HG02588 (cell line): ENCODE measurements at regions not wholly inside any gene's neighbourhood (a gene's known extent, or its start where the extent isn't known, plus 50 kb on each side); places are given as distances from the start of the nearest gene placed in this dataset.
"Not testable (repeated sequence)": the region's sequence is repeated elsewhere in the genome, so short reads cannot be mapped to it uniquely, and the experiment has no call there.

Source experiments
- ATAC-seq: cut with Tn5 transposase; IDR thresholded peaks from one replicate; pipeline ENCODE4 v1.9.1; 2021; ENCODE audit warnings: mild to moderate bottlenecking, moderate library complexity; ENCODE audit not compliant: unreplicated experiment

DNA sequence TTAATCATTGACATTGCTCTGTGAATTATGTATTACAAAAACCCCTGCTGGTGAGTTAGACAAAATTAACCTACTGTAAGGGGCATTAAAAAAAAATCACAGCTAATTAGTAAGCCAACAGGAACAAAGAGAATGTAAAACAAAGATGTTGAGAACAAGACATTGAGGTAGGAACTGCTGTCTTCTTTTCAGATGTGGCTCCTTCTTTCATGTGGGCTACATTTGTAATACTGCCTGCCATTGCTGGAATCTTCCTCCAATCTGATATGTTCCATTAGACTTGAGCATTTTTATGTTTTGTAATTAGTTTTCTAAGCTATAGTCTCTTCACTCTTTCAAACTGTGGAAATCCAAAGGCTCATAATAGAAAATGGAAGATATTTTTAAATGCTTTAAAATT is 353.0 kb downstream of the ADGRL2 start:
- no peak for ATAC-seq

DNA sequence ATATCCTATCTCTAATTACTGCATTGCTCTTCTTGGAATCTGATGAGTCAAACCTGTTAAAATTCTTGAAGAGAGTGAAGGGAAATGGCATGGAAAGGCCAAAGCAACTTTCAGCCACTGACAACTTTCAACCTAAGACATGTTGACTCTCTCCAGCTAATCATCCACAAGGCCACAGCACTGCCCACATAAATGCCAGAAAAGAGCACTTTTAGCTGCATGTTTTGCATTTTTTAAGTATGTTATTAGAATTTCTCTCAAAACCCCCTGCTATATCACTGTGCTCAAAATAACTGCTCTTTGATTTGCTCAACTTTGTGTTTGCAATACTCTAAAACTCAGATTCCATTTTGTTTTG is 352.5 kb downstream of the ADGRL2 start:
- peak; percentile 65 for ATAC-seq

DNA sequence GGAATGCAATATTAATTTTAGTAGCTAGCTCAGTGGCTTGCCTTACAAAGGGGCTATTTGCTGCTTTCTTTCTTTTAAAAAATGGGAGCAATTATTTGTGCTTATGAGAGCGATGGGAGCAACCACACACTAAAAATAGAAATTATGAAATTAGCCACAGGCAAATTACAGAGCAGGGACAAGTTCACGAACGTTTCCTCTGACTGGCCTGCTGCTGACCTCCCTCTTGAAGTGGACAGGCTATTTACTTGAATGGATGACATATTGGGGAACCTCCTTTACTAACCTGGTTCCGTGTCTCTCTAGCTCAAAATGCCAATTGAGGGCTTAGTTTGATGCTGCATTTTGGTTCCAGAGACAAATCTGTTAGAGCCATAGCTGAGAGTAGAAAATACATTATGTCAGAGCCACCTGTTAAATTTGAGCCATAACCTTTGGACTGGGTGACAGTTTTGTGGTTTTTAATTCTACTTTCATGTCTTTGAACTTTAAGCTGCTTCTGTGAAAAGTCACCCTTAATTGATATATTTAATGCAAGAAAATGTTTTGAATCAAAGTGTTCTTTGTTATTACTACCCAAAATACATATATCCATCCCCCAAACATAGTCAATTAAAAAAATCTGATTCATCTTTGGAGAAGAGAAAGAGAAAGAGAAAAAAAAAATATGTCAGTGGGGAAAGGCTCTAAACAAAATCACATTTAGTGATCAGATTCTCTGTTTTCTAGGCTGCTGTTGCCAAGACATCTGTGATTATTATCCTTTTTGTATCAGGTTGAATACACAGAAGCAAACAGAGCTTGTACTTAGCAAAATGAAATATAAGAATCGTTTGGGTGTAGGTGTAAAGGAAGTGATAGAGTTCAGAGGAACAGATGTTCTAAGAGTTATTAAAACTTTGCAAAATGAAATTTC is 351.9 kb downstream of the ADGRL2 start:
- ATAC-seq: peak; percentile 76

DNA sequence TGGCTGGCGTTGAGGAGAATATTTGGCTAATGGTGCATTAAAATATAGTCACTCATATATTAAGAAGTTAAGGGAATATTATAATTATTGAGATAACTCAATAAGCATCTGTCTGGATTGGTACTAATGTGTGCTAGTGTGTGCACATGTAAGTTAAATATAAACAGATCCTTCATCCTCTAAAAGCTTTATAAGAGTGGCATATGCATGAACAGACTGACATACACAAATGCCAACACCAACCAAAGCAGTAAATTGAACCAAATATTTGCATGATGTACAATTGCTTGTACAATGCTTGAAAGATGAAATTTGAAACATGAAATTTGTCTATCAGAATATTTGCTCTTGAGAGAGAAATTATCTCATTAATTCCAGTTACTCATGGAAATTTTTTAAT is 344.9 kb downstream of the ADGRL2 start:
- ATAC-seq: no peak

DNA sequence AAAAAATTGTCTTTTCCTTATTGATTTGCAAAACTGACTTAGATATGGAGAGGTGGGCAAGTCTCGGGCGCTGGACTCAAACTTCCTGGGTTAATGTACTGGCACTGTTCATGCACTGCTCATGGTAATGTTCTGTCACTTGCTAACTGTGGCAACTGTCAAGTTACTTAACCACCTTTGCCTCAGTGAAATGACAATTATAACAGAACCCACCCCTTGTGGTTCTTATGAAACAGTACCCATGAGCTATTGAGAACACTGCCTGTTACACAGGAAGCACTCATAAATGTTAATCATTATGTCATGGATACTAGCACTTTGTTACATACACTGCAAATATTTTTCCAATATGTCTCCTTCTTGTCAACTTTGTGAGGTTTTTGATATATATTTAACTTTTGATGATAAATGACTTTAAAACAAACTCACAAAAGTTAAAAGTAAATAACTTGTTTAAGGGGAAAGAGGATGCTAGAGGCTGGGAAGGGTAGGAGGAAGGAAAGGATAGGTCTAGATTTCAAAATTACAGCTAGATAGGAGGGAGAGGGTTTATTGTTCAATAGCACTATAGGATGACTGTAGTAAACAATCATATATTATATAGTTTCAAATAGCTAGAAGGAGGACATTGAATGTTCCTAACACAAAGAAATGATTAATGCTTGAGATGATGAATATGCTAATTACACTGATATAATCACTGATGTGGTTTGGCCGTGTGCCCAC is 342.5 kb downstream of the ADGRL2 start:
- no peak for ATAC-seq

DNA sequence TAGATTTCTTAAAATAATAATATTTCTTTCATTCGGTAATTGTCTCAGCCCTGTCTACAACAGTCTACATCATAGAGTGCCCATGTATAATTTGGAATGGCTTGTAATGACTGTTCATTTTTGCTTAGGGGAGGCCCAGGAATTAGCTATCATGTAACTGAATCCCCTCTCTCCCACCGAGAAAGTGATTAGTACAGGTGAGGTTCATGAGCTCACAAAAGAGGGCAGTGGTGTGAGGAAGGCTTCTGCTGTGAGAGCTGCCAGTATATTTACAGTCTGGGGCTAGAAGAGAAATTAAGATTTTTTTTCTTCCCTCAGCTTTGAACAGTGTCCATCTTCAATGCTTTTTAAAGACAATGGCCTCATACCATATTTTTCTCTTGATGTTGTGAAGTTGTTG is 340.7 kb downstream of the ADGRL2 start:
- ATAC-seq: no peak

DNA sequence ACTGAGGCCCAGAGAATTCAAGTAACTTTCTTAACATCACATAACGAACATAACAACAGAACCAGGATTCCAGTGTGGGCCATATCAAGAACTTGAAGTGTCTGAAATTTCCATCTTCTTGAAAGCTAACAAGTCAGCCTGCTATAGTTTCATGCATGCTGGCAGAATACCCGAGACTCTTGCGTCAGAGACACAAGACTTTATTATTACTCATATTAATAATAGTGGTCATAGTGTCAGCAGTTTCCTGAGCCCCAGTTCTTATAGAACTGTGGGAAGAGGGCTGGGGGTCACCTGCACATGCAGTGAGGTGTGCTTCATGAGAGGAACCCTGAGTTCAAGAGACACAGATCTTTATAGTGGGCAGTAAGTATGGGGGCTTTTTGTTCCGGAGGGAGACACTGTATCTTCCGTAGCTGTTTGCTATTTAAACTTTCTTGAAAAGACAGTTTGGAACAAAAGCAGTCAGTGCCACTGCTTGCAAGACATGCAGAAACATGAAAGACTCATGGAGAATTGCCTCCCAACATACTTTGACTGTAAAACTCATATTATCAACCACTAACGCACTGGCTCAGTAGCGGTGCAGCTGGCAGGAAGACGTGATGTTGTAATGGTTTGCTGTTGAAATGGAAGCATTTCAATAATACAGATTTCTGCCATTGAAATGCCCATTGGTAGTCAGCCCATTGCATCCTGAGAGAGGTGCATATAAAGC is 339.2 kb downstream of the ADGRL2 start:
- ATAC-seq: no peak

DNA sequence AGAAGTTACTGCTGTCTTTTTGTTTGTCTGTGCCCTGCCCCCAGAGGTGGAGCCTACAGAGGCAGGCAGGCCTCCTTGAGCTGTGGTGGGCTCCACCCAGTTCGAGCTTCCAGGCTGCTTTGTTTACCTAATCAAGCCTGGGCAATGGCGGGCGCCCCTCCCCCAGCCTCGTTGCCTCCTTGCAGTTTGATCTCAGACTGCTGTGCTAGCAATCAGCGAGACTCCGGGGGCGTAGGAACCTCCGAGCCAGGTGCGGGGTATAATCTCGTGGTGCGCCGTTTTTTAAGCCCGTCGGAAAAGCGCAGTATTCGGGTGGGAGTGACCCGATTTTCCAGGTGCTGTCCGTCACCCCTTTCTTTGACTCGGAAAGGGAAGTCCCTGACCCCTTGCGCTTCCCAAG is 335.6 kb downstream of the ADGRL2 start:
- not testable (repeated sequence) for ATAC-seq

DNA sequence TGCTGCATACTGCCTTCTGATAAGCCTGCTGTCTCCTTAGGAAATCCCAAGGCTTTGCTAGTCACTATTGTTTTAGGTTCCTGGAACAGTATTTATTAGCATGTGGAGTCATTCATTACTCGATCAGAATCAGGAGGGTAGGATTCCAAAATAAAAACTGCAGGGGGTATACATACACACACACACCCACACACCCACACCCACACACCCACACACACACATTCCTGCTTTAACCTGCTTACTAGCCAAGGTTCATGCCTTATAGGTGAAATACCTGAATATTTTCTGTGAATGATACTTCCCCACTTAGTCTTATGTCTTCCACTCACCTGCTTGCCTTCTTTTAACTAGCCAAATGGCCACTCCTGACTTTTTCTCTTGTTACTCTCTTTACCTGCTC is 325.1 kb downstream of the ADGRL2 start:
- ATAC-seq: no peak

DNA sequence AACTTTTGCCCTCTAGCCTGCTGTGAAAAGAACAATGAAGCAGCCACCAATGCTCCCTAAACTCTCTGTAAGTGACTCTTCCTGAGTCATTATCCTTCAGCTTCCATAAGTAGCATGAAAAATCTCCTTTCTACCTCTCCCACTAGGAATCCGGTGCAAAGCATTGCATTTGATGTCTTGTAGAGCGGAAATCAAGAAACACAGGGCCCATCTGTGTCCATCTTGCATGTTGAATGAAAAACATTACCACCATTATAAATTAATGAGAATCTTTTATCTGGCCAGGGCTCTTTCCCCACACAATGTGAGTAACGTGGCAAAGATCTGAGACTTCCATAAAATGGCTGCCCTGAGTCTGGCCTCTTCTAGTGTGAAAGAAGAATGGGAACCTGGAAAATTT is 324.4 kb downstream of the ADGRL2 start:
- ATAC-seq: no peak

DNA sequence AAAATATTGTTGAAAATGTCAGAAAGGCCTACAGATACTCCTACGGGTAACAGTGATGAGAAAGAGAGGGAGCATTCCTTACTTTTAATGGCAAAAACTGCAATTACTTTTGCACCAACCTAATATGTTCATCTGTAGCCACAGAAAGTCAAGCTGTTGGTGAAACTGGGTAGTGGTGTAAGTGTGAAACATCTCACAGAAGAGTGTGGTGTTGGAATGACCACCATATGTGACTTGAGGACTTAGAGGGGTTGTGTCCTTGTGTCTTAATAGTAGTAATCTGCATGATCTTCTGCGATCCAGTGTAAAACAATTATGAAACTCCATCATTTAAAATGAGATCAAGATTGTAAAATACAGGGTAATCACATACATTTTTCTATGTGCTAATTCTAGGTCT is 320.7 kb downstream of the ADGRL2 start:
- ATAC-seq: no peak

DNA sequence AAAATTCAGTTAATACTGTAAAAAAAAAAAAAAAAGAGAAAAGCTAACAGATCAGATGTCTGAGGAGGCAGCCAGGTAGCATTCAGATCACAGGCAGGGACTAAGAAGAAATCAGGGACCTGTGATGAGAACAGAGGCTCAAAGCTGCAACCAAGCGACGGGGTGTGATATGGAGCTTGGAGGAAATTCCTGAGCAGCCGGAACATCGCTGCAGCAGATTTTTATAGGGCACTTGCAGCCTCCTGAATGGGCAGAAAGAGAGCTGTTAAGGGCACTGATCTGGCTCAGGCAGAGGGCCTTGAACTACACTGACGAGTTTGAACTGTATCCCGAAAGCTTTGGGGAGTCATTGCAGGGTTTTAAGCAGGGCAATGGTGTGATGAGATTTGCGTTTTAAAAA is 315.4 kb downstream of the ADGRL2 start:
- ATAC-seq: no peak

DNA sequence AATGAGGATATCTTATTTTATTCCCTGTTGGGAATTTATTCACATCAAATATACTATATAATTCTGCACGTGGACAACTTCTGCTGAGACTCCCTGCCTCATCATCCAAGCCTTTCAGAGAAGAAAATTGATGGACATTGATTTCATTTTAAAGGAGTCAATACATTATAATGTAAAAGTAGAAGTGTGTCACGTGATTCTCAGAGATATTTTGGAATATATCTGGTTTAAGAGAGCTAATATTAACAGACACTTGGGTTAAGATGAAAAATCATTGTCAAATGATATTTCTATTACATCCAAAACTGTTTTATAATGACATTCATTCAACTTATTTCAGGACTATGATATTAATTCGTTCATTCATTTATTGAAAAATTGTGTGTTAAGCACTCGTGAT is 314.2 kb downstream of the ADGRL2 start:
- no peak for ATAC-seq

DNA sequence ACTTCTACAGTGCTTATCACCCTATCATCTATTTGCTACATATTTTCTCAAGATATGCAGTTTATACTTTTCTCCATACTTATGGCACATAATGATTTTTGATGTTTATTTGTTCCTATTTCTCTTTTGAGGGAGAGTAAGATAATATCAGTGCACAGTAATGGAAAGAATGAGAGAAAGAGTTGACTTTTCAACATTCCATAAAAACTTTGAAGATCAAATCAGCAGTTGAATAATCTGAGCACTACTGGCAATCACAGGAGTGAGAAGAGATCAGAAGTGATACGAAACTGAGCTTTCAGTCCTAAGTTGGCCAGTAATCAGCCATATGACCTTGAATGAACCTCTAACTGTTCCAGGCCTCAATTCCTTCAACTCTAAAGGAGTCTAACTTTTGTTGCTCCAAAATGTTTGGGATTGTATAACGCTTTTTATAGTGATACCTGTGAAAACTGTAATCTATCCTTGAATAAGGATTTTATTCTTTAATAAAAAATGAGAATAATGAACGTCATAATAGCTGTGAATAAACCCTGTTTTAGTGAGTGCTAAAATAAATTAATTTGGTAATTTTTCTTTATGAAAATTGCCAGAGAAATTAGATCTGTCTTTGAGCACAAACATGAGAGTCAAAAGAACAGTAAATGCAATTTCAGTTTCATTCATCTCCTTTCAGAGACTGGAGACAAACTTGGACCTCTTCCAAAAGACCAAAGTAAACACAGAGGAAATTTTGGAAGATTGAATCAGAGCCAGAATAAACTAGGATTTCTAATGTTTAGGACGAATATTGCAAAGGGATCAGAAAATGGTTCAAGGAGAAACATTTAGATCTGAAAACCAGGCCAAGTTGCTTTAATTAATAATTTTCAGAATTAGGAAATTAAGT is 309.9 kb downstream of the ADGRL2 start:
- peak; percentile 45 for ATAC-seq

DNA sequence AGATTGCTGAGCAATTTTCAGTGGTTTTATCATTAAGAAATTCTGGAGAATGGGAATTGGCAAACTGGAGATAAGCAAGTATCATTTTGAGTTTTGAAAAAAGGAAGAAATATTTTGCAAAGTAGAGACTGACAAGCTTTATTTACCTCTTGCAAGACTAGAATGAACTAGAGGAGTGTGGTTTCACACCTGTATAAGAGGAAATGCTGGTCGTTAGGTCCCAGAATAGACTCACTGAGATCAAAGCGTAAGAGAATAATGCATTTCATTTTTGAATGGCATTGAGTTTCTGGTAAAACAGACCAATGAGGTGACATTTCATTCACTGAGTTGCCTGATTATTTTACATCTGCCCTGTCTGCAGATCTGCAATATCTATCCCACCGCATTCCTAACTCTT is 308.1 kb downstream of the ADGRL2 start:
- peak; percentile 89 for ATAC-seq

DNA sequence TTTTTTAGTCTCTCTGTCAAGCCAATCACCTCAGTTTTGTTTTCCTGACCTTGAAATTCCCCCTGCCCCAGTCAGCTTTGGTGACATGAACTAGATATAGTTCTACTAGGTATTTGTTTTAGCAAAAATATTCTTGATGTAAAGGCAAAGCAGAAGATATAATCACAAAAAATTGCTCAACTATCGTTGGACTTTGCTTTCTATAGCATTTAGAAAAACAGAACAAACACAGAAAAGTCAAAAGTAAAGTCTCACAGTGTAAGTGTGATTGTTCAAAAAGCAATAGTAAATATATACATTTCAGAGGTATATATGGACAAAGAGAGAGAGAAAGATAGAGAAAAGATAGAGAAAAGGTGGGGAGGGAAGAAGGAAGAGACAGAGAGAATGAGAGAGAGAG is 305.9 kb downstream of the ADGRL2 start:
- ATAC-seq: no peak

DNA sequence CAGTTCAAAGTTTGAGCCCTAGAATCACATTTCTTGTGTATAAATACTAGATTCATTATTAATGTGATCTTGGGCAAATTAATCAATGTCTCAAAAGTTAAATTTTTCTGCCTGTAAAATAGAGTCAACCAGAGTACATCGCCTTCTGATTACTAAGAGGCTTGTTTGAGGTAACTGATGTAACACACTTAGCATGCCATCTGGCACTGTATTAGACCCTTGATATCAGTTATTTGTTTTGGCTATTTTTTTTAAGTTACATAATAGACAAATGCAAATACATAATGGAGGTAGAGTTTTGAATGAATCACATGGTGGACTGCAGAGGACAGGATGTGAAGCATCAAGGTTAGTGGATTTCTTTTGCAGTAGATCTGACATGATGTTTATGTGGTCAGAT is 298.4 kb downstream of the ADGRL2 start:
- no peak for ATAC-seq

DNA sequence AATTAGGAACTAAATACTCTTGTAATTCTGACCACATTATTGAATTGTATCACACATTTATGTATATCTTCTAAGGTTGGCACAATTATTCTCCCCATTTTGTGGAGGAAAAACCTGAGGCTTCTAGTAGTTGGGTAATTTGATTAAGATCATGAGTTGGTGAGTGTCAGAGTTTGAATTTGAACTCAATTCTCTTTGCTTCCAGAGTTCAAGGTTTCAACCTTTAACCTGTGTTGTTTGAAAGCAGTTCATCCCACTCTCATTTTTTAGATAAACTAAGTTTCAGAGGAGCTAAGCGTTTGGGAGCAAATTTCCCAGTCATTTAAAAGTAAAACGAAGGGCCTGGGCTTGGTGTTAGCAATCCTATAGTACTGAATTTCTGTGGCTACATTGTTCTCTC is 293.4 kb downstream of the ADGRL2 start:
- ATAC-seq: no peak

DNA sequence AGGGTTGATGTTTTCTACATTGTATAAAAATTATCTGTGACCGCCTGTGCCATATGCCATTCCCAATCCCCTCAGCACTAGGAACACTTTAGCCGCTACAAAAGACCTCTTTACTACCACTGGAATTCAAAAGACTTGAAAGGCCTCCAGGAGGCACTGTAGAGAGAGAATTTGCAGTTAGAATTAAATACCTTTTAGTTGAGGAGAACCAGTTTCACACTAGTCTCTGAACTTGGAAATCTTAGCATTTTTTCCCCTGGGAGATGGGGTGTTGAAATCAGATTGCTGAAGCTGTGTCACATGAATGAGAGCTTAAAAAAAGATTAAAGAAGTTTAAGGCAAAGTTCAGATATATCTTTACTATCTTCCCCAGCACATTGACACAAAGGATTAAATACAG is 291.0 kb downstream of the ADGRL2 start:
- no peak for ATAC-seq

DNA sequence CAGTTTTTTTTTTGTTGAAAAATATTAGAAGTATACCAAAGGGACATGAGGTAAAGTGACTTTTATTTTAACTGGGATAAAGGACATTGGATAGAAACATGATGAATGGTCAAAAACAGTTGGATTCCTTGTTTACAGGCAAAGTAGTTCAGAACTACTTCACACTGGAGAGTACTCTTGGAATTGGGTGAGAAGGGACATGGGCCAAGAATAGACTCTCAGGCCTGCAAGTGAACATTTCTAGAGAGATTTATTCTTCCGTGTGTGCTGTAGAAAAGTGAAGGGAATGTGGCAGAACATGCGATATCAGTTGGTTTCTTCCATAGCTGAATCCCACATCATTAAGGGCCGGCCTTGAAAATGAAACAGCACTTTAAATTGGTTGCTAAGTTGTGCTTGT is 290.5 kb downstream of the ADGRL2 start:
- ATAC-seq: no peak

DNA sequence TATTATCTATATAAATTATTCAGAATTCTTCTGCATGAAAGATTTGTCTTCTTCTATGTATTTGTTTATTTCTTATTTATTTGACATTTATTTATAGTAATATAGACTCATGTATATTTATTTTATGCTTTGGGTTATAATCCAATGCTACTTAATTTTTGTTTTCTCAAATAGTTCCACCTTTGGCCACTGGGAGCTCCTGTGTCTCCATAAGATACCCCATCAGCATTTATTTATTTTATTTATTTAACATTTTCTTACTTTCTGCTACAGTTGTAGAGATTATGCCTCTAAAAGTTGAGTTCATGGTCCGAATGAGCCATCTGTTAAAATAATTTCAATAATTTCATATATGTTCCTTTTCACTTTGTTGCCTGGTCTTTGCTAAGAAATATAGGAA is 289.4 kb downstream of the ADGRL2 start:
- ATAC-seq: no peak
